ENCODE measurements at regions not wholly inside any gene's neighbourhood (a gene's known extent, or its start where the extent isn't known, plus 50 kb on each side); places are given as distances from the start of the nearest gene placed in this dataset.

- TF ChIP-seq CTCF (IDR thresholded peaks at IDR 0.05): no peak
Observed at GRCh38 chr2:22787745-22788144, 597.2 kb upstream of the KLHL29 start.

GRCh38 chr2:22788749-22789327, 596.1 kb upstream of the KLHL29 start:
- TF ChIP-seq CTCF (IDR thresholded peaks at IDR 0.05): no peak

GRCh38 chr2:22795287-22795866, 589.6 kb upstream of the KLHL29 start:
- no peak for TF ChIP-seq CTCF (IDR thresholded peaks at IDR 0.05)

GRCh38 chr2:22798386-22798785, 586.6 kb upstream of the KLHL29 start:
- no peak for TF ChIP-seq CTCF (IDR thresholded peaks at IDR 0.05)

GRCh38 chr2:22800412-22800811, 584.6 kb upstream of the KLHL29 start:
- TF ChIP-seq CTCF (IDR thresholded peaks at IDR 0.05): no peak

GRCh38 chr2:22801071-22801470, 583.9 kb upstream of the KLHL29 start:
- TF ChIP-seq CTCF (IDR thresholded peaks at IDR 0.05): no peak

- no peak for TF ChIP-seq CTCF (IDR thresholded peaks at IDR 0.05)
Observed at GRCh38 chr2:22801970-22802369, 583.0 kb upstream of the KLHL29 start.

GRCh38 chr2:22807872-22808271, 577.1 kb upstream of the KLHL29 start:
- no peak for TF ChIP-seq CTCF (IDR thresholded peaks at IDR 0.05)

All from LNCAP (cell line).